SKM-1 (cell line): ENCODE measurements at regions not wholly inside any gene's neighbourhood (a gene's known extent, or its start where the extent isn't known, plus 50 kb on each side); places are given as distances from the start of the nearest gene placed in this dataset.
A peak's percentile ranks its signal among the peaks of the same experiment; 100 is the strongest.

Source experiments
- DNase-seq: peaks from one replicate; lab custom pipeline; 2025; ENCODE audit not compliant: unreplicated experiment; lab: John Stamatoyannopoulos, UW

- no peak for DNase-seq
These were observed 232.0 kb downstream of the SNCA start for GRCh38 chr4:89604951-89605350.

GRCh38 chr4:89599026-89599425 is 237.9 kb downstream of the SNCA start:
- DNase-seq = no peak

GRCh38 chr4:89598602-89599001 is 238.4 kb downstream of the SNCA start:
- DNase-seq = peak; percentile 3

- DNase-seq = no peak
These were observed 241.7 kb downstream of the SNCA start for GRCh38 chr4:89595125-89595789.

- no peak for DNase-seq
These were observed 246.8 kb downstream of the SNCA start for GRCh38 chr4:89590128-89590527.

- DNase-seq = no peak
These were observed 248.5 kb downstream of the SNCA start for GRCh38 chr4:89588421-89588820.

GRCh38 chr4:89587364-89587763 is 249.6 kb downstream of the SNCA start:
- DNase-seq = no peak

- DNase-seq = peak; percentile 1
These were observed 250.1 kb downstream of the SNCA start for GRCh38 chr4:89586864-89587263.

- no peak for DNase-seq
These were observed 250.6 kb downstream of the SNCA start for GRCh38 chr4:89586318-89586717.

- DNase-seq = no peak
These were observed 254.0 kb downstream of the SNCA start for GRCh38 chr4:89582756-89583505.

GRCh38 chr4:89579771-89580170 is 257.2 kb downstream of the SNCA start:
- DNase-seq = no peak

GRCh38 chr4:89576246-89576645 is 260.7 kb downstream of the SNCA start:
- DNase-seq = no peak

GRCh38 chr4:89575840-89576239 is 261.1 kb downstream of the SNCA start:
- DNase-seq = no peak

- DNase-seq = no peak
These were observed 262.8 kb downstream of the SNCA start for GRCh38 chr4:89574176-89574575.

- no peak for DNase-seq
These were observed 263.3 kb downstream of the SNCA start for GRCh38 chr4:89573656-89574055.

GRCh38 chr4:89572224-89572858 is 264.6 kb downstream of the SNCA start:
- DNase-seq = no peak

GRCh38 chr4:89570931-89571330 is 263.3 kb upstream of the GPRIN3 start:
- no peak for DNase-seq

- DNase-seq = no peak
These were observed 260.3 kb upstream of the GPRIN3 start for GRCh38 chr4:89567936-89568335.

- no peak for DNase-seq
These were observed 255.8 kb upstream of the GPRIN3 start for GRCh38 chr4:89563431-89563830.

GRCh38 chr4:89562746-89563145 is 255.1 kb upstream of the GPRIN3 start:
- no peak for DNase-seq

- DNase-seq = no peak
These were observed 253.4 kb upstream of the GPRIN3 start for GRCh38 chr4:89561048-89561447.

- no peak for DNase-seq
These were observed 250.5 kb upstream of the GPRIN3 start for GRCh38 chr4:89558147-89558546.
